ENCODE measurements at regions not wholly inside any gene's neighbourhood (a gene's known extent, or its start where the extent isn't known, plus 50 kb on each side); places are given as distances from the start of the nearest gene placed in this dataset.

- TF ChIP-seq POLR2A (IDR thresholded peaks at IDR 0.05; ENCODE audit: low read length) (no peak), RFX5 (IDR thresholded peaks at IDR 0.05) (no peak), EP300 (IDR thresholded peaks at IDR 0.05) (no peak), CTCF (IDR thresholded peaks at IDR 0.05) (no peak)
- TF ChIP-seq, protein P1, sequence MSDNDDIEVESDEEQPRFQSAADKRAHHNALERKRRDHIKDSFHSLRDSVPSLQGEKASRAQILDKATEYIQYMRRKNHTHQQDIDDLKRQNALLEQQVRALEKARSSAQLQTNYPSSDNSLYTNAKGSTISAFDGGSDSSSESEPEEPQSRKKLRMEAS (IDR thresholded peaks at IDR 0.05) = no peak
Observed at GRCh38 chr13:88426661-88427060, 755.5 kb downstream of the SLITRK5 start.
